IPS DF 4.7 (cell line): ENCODE measurements at regions not wholly inside any gene's neighbourhood (a gene's known extent, or its start where the extent isn't known, plus 50 kb on each side); places are given as distances from the start of the nearest gene placed in this dataset.

Source experiments
- DNase-seq: peaks from one replicate; pipeline ENCODE4 v3.0.0-alpha.2; 2013; ENCODE audit warnings: low spot score; ENCODE audit errors: extremely low read depth

GRCh38 chr18:75618146-75618545 is 190.6 kb upstream of the SMIM21 start:
- DNase-seq: no peak

GRCh38 chr18:75612456-75612855 is 185.0 kb upstream of the SMIM21 start:
- no peak for DNase-seq

- DNase-seq: no peak
These were observed 180.2 kb upstream of the SMIM21 start for GRCh38 chr18:75607701-75608100.

- no peak for DNase-seq
These were observed 165.0 kb upstream of the SMIM21 start for GRCh38 chr18:75592527-75592926.

- no peak for DNase-seq
These were observed 160.9 kb upstream of the SMIM21 start for GRCh38 chr18:75588412-75588811.

GRCh38 chr18:75587131-75587530 is 159.6 kb upstream of the SMIM21 start:
- no peak for DNase-seq

GRCh38 chr18:75586130-75586889 is 158.8 kb upstream of the SMIM21 start:
- no peak for DNase-seq

GRCh38 chr18:75582940-75583339 is 155.4 kb upstream of the SMIM21 start:
- DNase-seq: no peak

GRCh38 chr18:75582406-75582821 is 154.9 kb upstream of the SMIM21 start:
- DNase-seq: no peak

GRCh38 chr18:75581336-75582131 is 154.0 kb upstream of the SMIM21 start:
- no peak for DNase-seq

GRCh38 chr18:75574187-75574586 is 146.7 kb upstream of the SMIM21 start:
- no peak for DNase-seq

- DNase-seq: no peak
These were observed 135.6 kb upstream of the SMIM21 start for GRCh38 chr18:75563150-75563549.

- no peak for DNase-seq
These were observed 134.7 kb upstream of the SMIM21 start for GRCh38 chr18:75562216-75562615.

- DNase-seq: no peak
These were observed 131.3 kb upstream of the SMIM21 start for GRCh38 chr18:75558790-75559189.

GRCh38 chr18:75556841-75557240 is 129.3 kb upstream of the SMIM21 start:
- no peak for DNase-seq

GRCh38 chr18:75554644-75555185 is 127.2 kb upstream of the SMIM21 start:
- DNase-seq: no peak

GRCh38 chr18:75554176-75554575 is 126.7 kb upstream of the SMIM21 start:
- DNase-seq: no peak

- DNase-seq: no peak
These were observed 125.5 kb upstream of the SMIM21 start for GRCh38 chr18:75553021-75553420.

GRCh38 chr18:75551071-75551470 is 123.6 kb upstream of the SMIM21 start:
- no peak for DNase-seq

GRCh38 chr18:75548353-75548905 is 120.9 kb upstream of the SMIM21 start:
- no peak for DNase-seq

- DNase-seq: no peak
These were observed 119.5 kb upstream of the SMIM21 start for GRCh38 chr18:75546964-75547363.

GRCh38 chr18:75545189-75545588 is 117.7 kb upstream of the SMIM21 start:
- DNase-seq: no peak
